ENCODE measurements at regions not wholly inside any gene's neighbourhood (a gene's known extent, or its start where the extent isn't known, plus 50 kb on each side); places are given as distances from the start of the nearest gene placed in this dataset.
"Not testable (repeated sequence)": the region's sequence is repeated elsewhere in the genome, so short reads cannot be mapped to it uniquely, and the experiment has no call there.

DNA sequence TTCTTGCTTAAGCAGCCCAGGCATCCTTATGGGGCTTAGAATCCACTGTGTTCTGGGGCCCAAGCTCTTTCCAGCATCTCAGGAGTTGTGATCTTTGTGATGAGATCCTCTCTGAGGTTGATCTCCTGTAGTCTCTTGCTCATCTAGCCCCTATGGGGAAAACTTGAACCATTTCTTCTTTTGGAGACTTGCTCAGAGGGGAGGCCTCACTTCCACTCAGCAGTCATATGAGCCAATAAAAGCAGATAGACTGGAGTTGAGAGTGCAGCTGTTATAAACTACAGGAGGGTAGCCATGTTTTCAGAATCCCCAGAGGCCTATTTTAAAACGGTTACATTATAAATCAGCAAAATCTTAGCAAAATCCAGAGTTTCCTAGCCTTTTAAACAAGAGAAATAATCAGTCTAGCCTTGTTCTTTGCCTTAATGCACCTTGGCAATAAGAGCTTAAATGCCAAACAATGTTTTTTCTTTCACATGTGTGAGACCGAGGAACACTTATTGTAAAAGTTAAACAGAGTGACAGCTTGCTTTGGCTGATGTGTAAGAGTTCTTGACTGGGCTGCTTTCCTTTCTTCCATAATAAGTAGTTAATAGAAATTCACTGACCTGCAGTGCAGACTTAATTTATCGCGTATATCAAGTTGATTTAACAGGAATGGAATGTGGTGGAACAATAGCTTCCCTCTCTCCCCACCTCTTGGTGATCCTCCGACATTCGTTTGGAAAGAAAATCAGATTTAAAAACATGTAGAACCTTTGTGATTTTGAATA, 168.3 kb downstream of the NEDD1 start:
- H3K4me1 ChIP-seq (ENCODE audit: insufficient read depth, low read length): peaks cover 11% of the 10 kb centered on the region
- Mint-ChIP-seq H3K36me3 (ENCODE audit: low read depth, unreplicated experiment) (no peaks in the 10 kb centered on the region), H3K9me3 (ENCODE audit: unreplicated experiment) (no peaks in the 10 kb centered on the region), H3K4me1 (ENCODE audit: low read depth, unreplicated experiment) (no peaks in the 10 kb centered on the region), H3K4me3 (ENCODE audit: unreplicated experiment) (no peak overlapping the region), H3K27me3 (ENCODE audit: low read depth, unreplicated experiment) (no peaks in the 10 kb centered on the region), H3K27ac (ENCODE audit: unreplicated experiment) (no peak overlapping the region)
- peak overlapping the region; percentile 76 for H3K4me2 ChIP-seq (ENCODE audit: low read length)
- TF ChIP-seq CTCF (IDR thresholded peaks at IDR 0.05; ENCODE audit: insufficient read depth, low read depth, low read length) (no peak), EZH2 (IDR thresholded peaks at IDR 0.05; ENCODE audit: insufficient read depth, low read length) (no peak)
- FAIRE-seq (no peak), DNase-seq (ENCODE audit: low read depth) (peak; percentile 73)
- peak overlapping the region; percentile 70 for H3K9ac ChIP-seq (ENCODE audit: low read length)
- H3K27me3 ChIP-seq (ENCODE audit: insufficient read depth, low read length): no peaks in the 10 kb centered on the region
- H3K36me3 ChIP-seq (ENCODE audit: insufficient read depth, low read length): no peaks in the 10 kb centered on the region
- no peaks in the 10 kb centered on the region for H4K20me1 ChIP-seq (ENCODE audit: insufficient read depth, low read length)
- no peaks in the 10 kb centered on the region for H3K79me2 ChIP-seq (ENCODE audit: insufficient read depth, low read length)
- H2AFZ ChIP-seq (ENCODE audit: low read depth, low read length): peak overlapping the region; percentile 64
- peak overlapping the region; percentile 65 for H3K27ac ChIP-seq (ENCODE audit: low read depth, low read length)
- H3K4me3 ChIP-seq (ENCODE audit: insufficient read depth, low read depth, low read length): no peak overlapping the region
- no peaks in the 10 kb centered on the region for H3K9me3 ChIP-seq (ENCODE audit: insufficient read depth, low read depth, low read length)

GRCh38 chr12:97075934-97076630, 169.0 kb downstream of the NEDD1 start:
- Mint-ChIP-seq H3K4me3 (ENCODE audit: unreplicated experiment) (no peak overlapping the region), H3K4me1 (ENCODE audit: low read depth, unreplicated experiment) (no peaks in the 10 kb centered on the region), H3K9me3 (ENCODE audit: unreplicated experiment) (no peaks in the 10 kb centered on the region), H3K27me3 (ENCODE audit: low read depth, unreplicated experiment) (no peaks in the 10 kb centered on the region), H3K36me3 (ENCODE audit: low read depth, unreplicated experiment) (no peaks in the 10 kb centered on the region), H3K27ac (ENCODE audit: unreplicated experiment) (no peak overlapping the region)
- H3K4me3 ChIP-seq (ENCODE audit: insufficient read depth, low read depth, low read length): no peak overlapping the region
- H3K9me3 ChIP-seq (ENCODE audit: insufficient read depth, low read depth, low read length): no peaks in the 10 kb centered on the region
- DNase-seq (ENCODE audit: low read depth) (no peak), FAIRE-seq (no peak)
- TF ChIP-seq EZH2 (IDR thresholded peaks at IDR 0.05; ENCODE audit: insufficient read depth, low read length) (no peak), CTCF (IDR thresholded peaks at IDR 0.05; ENCODE audit: insufficient read depth, low read depth, low read length) (no peak)
- peak overlapping the region; percentile 70 for H3K9ac ChIP-seq (ENCODE audit: low read length)
- H3K4me2 ChIP-seq (ENCODE audit: low read length): peak overlapping the region; percentile 76
- no peaks in the 10 kb centered on the region for H3K36me3 ChIP-seq (ENCODE audit: insufficient read depth, low read length)
- H3K27me3 ChIP-seq (ENCODE audit: insufficient read depth, low read length): no peaks in the 10 kb centered on the region
- H4K20me1 ChIP-seq (ENCODE audit: insufficient read depth, low read length): no peaks in the 10 kb centered on the region
- no peaks in the 10 kb centered on the region for H3K79me2 ChIP-seq (ENCODE audit: insufficient read depth, low read length)
- H3K4me1 ChIP-seq (ENCODE audit: insufficient read depth, low read length): peaks cover 11% of the 10 kb centered on the region
- H3K27ac ChIP-seq (ENCODE audit: low read depth, low read length): peak overlapping the region; percentile 65
- peak overlapping the region; percentile 64 for H2AFZ ChIP-seq (ENCODE audit: low read depth, low read length)

GRCh38 chr12:97076912-97077311, 169.9 kb downstream of the NEDD1 start:
- H3K27me3 ChIP-seq (ENCODE audit: insufficient read depth, low read length); H3K36me3 ChIP-seq (ENCODE audit: insufficient read depth, low read length); DNase-seq (ENCODE audit: low read depth); H3K4me3 Mint-ChIP-seq (ENCODE audit: unreplicated experiment); H3K27ac Mint-ChIP-seq (ENCODE audit: unreplicated experiment); H3K4me3 ChIP-seq (ENCODE audit: insufficient read depth, low read depth, low read length); H3K36me3 Mint-ChIP-seq (ENCODE audit: low read depth, unreplicated experiment); H2AFZ ChIP-seq (ENCODE audit: low read depth, low read length); H3K9me3 Mint-ChIP-seq (ENCODE audit: unreplicated experiment); H3K27ac ChIP-seq (ENCODE audit: low read depth, low read length); H3K9ac ChIP-seq (ENCODE audit: low read length); H3K9me3 ChIP-seq (ENCODE audit: insufficient read depth, low read depth, low read length); H3K4me1 Mint-ChIP-seq (ENCODE audit: low read depth, unreplicated experiment); H3K79me2 ChIP-seq (ENCODE audit: insufficient read depth, low read length); H3K4me2 ChIP-seq (ENCODE audit: low read length); H4K20me1 ChIP-seq (ENCODE audit: insufficient read depth, low read length); FAIRE-seq; H3K27me3 Mint-ChIP-seq (ENCODE audit: low read depth, unreplicated experiment): not testable (repeated sequence)
- peaks cover 11% of the 10 kb centered on the region for H3K4me1 ChIP-seq (ENCODE audit: insufficient read depth, low read length)
